GM12878 (cell line): ENCODE measurements at regions not wholly inside any gene's neighbourhood (a gene's known extent, or its start where the extent isn't known, plus 50 kb on each side); places are given as distances from the start of the nearest gene placed in this dataset.

ENCODE experiments used
- ATAC-seq: fragments of 200-7000 bp; cut with Tn5 transposase; 3 replicates; pipeline ENCODE4 v1.9.1; 2020; ENCODE audit warnings: mild to moderate bottlenecking, moderate library complexity
- BruUV-seq: library from RNA; stranded (reverse); fragments of 400-500 nt; replicated peaks from 2 replicates; lab custom pipeline; 2021; lab: Mats Ljungman, UMichigan
- CTCF ChIA-PET: fragments of 300-600 bp; sonication (Branson Sonifier 250); formaldehyde crosslinking; extraction: SDS; loops from one replicate; lab custom pipeline; 2021; ENCODE audit warnings: inconsistent platforms; lab: Yijun Ruan, JAX
- POLR2A ChIA-PET: fragments of 350-600 bp; formaldehyde crosslinking; extraction: SDS; loops from one replicate; lab custom pipeline; 2021; ENCODE audit warnings: inconsistent platforms; lab: Charles Lee
- RAD21 ChIA-PET: fragments of 300-600 bp; sonication (Branson Sonifier 250); formaldehyde crosslinking; loops from one replicate; lab custom pipeline; 2023; ENCODE audit warnings: antibody characterized with exemption; ENCODE audit not compliant: unreplicated experiment; lab: Charles Lee
- SMC1A ChIA-PET: fragments of 300-600 bp; sonication (Branson Sonifier 250); formaldehyde crosslinking; loops from one replicate; lab custom pipeline; 2023; ENCODE audit not compliant: unreplicated experiment, uncharacterized antibody; lab: Charles Lee
- DNase-seq: peaks from one replicate; pipeline ENCODE4 v3.0.0-alpha.2; 2011; ENCODE audit warnings: low read depth, low spot score
- FAIRE-seq: peaks from 3 replicates; lab custom pipeline; 2011; peaks lifted over from hg19 to GRCh38; lab: Jason Lieb, UNC
- H2AFZ ChIP-seq: 2 replicates; pipeline ENCODE4 v1.6.0; 2011; ENCODE audit warnings: low read depth, low read length, control low read depth; ENCODE audit not compliant: control insufficient read depth
- H3K27ac ChIP-seq: 2 replicates; pipeline ENCODE4 v1.5.1; 2011; ENCODE audit warnings: control low read depth; ENCODE audit not compliant: control insufficient read depth, insufficient read depth
- H3K27me3 ChIP-seq, 2 experiments: replicated peaks in 1 of 2; 2 replicates each; pipeline versions ENCODE4 v1.6.0 to v1.6.1; 2011; ENCODE audit warnings: low read length in 1 of 2; ENCODE audit not compliant: control insufficient read depth in 2 of 2, insufficient read depth in 2 of 2
- H3K36me3 ChIP-seq, 2 experiments: 2 replicates each; pipeline ENCODE4 v1.5.1; 2011; ENCODE audit warnings: low read length in 1 of 2; ENCODE audit not compliant: control insufficient read depth in 2 of 2, insufficient read depth in 2 of 2
- H3K4me1 ChIP-seq: 2 replicates; pipeline ENCODE4 v1.6.1; 2011; ENCODE audit warnings: mild to moderate bottlenecking, low read length, moderate library complexity, mixed read lengths; ENCODE audit not compliant: control insufficient read depth, insufficient read depth
- H3K4me2 ChIP-seq: 2 replicates; pipeline ENCODE4 v1.6.0; 2011; ENCODE audit warnings: control low read depth; ENCODE audit not compliant: control insufficient read depth, insufficient read depth
- H3K4me3 ChIP-seq: fragments of 200-600 bp; sonication (generic); 2 replicates; pipeline ENCODE4 v1.5.1; 2016
- H3K79me2 ChIP-seq: 2 replicates; pipeline ENCODE4 v1.6.0; 2011; ENCODE audit warnings: low read length; ENCODE audit not compliant: control insufficient read depth, insufficient read depth
- H3K9ac ChIP-seq: 2 replicates; pipeline ENCODE4 v1.8.0; 2011; ENCODE audit warnings: low read length, control low read depth, mixed read lengths; ENCODE audit not compliant: control insufficient read depth, insufficient read depth
- H3K9me3 ChIP-seq: replicated peaks from 3 replicates; pipeline ENCODE4 v1.5.1; 2011; ENCODE audit warnings: mild to moderate bottlenecking, low read length; ENCODE audit not compliant: control insufficient read depth, insufficient read depth
- H4K20me1 ChIP-seq: 2 replicates; pipeline ENCODE4 v1.6.0; 2011; ENCODE audit not compliant: control insufficient read depth, insufficient read depth
- DPF2 ChIP-seq: fragments of 450-650 bp; IDR thresholded peaks from 2 replicates; pipeline ENCODE4 v1.6.1; 2017; ENCODE audit warnings: mild to moderate bottlenecking
- ETV6 ChIP-seq, 2 experiments: fragments of 450-650 bp in 1 of 2; IDR thresholded peaks in 1 of 2; conservative IDR thresholded peaks in 1 of 2; 2 replicates each; pipeline ENCODE4 v1.6.1; 2014; ENCODE audit warnings: antibody characterized with exemption in 1 of 2, borderline replicate concordance in 1 of 2, low read depth in 1 of 2, mild to moderate bottlenecking in 1 of 2, moderate library complexity in 1 of 2
- HDGF ChIP-seq: fragments of 450-650 bp; IDR thresholded peaks from 2 replicates; pipeline ENCODE4 v1.6.1; 2016; ENCODE audit warnings: antibody characterized with exemption
- KDM1A ChIP-seq: fragments of 200-600 bp; sonication (generic); IDR thresholded peaks from 2 replicates; pipeline ENCODE4 v1.6.1; 2016; ENCODE audit warnings: borderline replicate concordance
- SPI1 ChIP-seq: IDR thresholded peaks from 2 replicates; pipeline ENCODE4 v1.6.1; 2011; ENCODE audit warnings: low read depth, mild to moderate bottlenecking, low read length, moderate library complexity, borderline replicate concordance; ENCODE audit not compliant: insufficient read depth
- WGBS: methylation state at CpG from one replicate; pipeline ENCODE4 v1.1.6; 2016; ENCODE audit warnings: low lambda C conversion rate; ENCODE audit not compliant: insufficient replicate concordance, insufficient coverage; ENCODE audit errors: missing lambda C conversion rate; 5-methylcytosine and 5-hydroxymethylcytosine counted together
- in situ Hi-C: fragments of 300-500 bp; cut with MboI; formaldehyde crosslinking; loops from 9 replicates; pipeline ENCODE4 v1.14.3; 2018; ENCODE audit warnings: mixed read lengths
- intact Hi-C: fragments of 100-400 bp; cut with micrococcal nuclease; formaldehyde crosslinking; loops from one replicate; pipeline ENCODE4 v1.14.2; 2022; ENCODE audit not compliant: unreplicated experiment

- Histone ChIP-seq H3K27ac (no peak overlapping the region), H3K79me2 (no peaks in the 10 kb centered on the region), H3K4me1 (no peaks in the 10 kb centered on the region), H3K4me3 (no peak overlapping the region), H3K27me3 (no peaks in the 10 kb centered on the region), H4K20me1 (no peaks in the 10 kb centered on the region), H2AFZ (no peak overlapping the region), H3K4me2 (no peak overlapping the region), H3K36me3 (no peaks in the 10 kb centered on the region), H3K9ac (no peak overlapping the region), H3K9me3 (no peaks in the 10 kb centered on the region; the same call in 2 of the 3 replicates)
- ChIA-PET CTCF (no interaction called here), SMC1A (no interaction called here), POLR2A (no interaction called here), RAD21 (no interaction called here)
- in situ Hi-C loops, result no loop called here
- no TSS peak for BruUV-seq
- TF ChIP-seq KDM1A, result no peak
- no peak for TF ChIP-seq SPI1
- TF ChIP-seq DPF2, result no peak
- no peak for TF ChIP-seq HDGF
- intact Hi-C loops, result no loop called here
- 83% methylated on average over 2 of the region's 2 CpGs for WGBS
- FAIRE-seq (no peak), ATAC-seq (no peak), DNase-seq (no peak)
Measured at GRCh38 chr22:47836957-47837356, 1074.5 kb downstream of the TBC1D22A start.

- POLR2A ChIA-PET, result no interaction called here
- BruUV-seq, result no TSS peak
- Histone ChIP-seq H2AFZ (no peak overlapping the region), H3K4me3 (no peak overlapping the region), H4K20me1 (no peaks in the 10 kb centered on the region), H3K36me3 (no peaks in the 10 kb centered on the region), H3K27me3 (no peaks in the 10 kb centered on the region), H3K27ac (no peak overlapping the region), H3K9ac (no peak overlapping the region), H3K79me2 (no peaks in the 10 kb centered on the region), H3K9me3 (no peaks in the 10 kb centered on the region; the same call in 2 of the 3 replicates), H3K4me1 (no peaks in the 10 kb centered on the region), H3K4me2 (no peak overlapping the region)
- WGBS, result 13% methylated on average over 7 of the region's 7 CpGs
- in situ Hi-C loops, result no loop called here
- ATAC-seq (no peak), DNase-seq (no peak), FAIRE-seq (no peak)
- SMC1A ChIA-PET, result no interaction called here
- intact Hi-C loops, result no loop called here
- no peak for TF ChIP-seq ETV6 (conservative IDR thresholded peaks at IDR 0.05 in 1 of 2, IDR thresholded peaks at IDR 0.05 in 1 of 2; ENCODE audit: borderline replicate concordance in 1 of 2, low read depth in 1 of 2)
- CTCF ChIA-PET, result no interaction called here
- RAD21 ChIA-PET, result no interaction called here
Measured at GRCh38 chr22:47835726-47836125, 1073.3 kb downstream of the TBC1D22A start.
